ENCODE measurements at regions not wholly inside any gene's neighbourhood (a gene's known extent, or its start where the extent isn't known, plus 50 kb on each side); places are given as distances from the start of the nearest gene placed in this dataset.

DNA sequence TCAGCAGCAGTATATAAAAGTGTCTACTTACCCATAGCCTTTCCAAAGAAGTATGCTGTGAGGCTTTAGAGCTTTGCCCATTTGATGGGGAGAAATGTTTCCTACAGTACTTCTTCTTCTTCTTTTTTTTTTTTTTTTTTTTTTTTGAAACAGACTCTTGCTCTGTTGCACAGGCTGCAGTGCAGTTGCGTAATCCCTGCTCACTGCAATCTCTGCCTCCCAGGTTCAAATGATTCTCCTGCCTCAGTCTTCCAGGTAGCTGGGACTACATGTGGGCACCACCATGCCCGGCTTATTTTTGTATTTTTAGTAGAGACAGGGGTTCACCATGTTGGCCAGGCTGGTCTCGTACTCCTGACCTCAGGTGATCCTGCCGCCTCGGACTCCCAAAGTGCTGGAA lies 101.7 kb upstream of the TMEM26 start:
- no peaks in the 10 kb centered on the region for H3K9me2 ChIP-seq (replicated peaks; ENCODE audit: insufficient read depth, low read length)
- no peak overlapping the region for H3K27ac ChIP-seq (ENCODE audit: low read depth, low read length)
- no peaks in the 10 kb centered on the region for H3K36me3 ChIP-seq (ENCODE audit: low read length)
- no peaks in the 10 kb centered on the region for H3K79me2 ChIP-seq (ENCODE audit: insufficient read depth, low read length)
- H2AFZ ChIP-seq (ENCODE audit: low read depth, low read length, severe bottlenecking) = no peak overlapping the region
- no peaks in the 10 kb centered on the region for H4K20me1 ChIP-seq (ENCODE audit: low read depth, low read length)
- H3K4me3 ChIP-seq (ENCODE audit: insufficient read depth, low read length, poor library complexity, severe bottlenecking) = no peak overlapping the region
- no peak overlapping the region for H3K9ac ChIP-seq (ENCODE audit: low read length)
- no peaks in the 10 kb centered on the region for H3F3A ChIP-seq (ENCODE audit: insufficient read depth)
- no peaks in the 10 kb centered on the region for H3K9me3 ChIP-seq (ENCODE audit: insufficient read depth, low read length)
- no peak for TF ChIP-seq CTCF (IDR thresholded peaks at IDR 0.05; ENCODE audit: insufficient read depth, low read length, poor library complexity, severe bottlenecking)
- no peak for TF ChIP-seq EZH2phosphoT487 (conservative IDR thresholded peaks at IDR 0.05; ENCODE audit: low read length)
- no peak overlapping the region for H3K4me2 ChIP-seq (ENCODE audit: low read depth, low read length, poor library complexity, severe bottlenecking)
- no peaks in the 10 kb centered on the region; the same call in 1 of the 2 replicates for H3K27me3 ChIP-seq (ENCODE audit: low read length)

GRCh38 chr10:61549861-61550260 lies 96.7 kb upstream of the TMEM26 start:
- no peak for TF ChIP-seq EZH2phosphoT487 (conservative IDR thresholded peaks at IDR 0.05; ENCODE audit: low read length)
- TF ChIP-seq CTCF (IDR thresholded peaks at IDR 0.05; ENCODE audit: insufficient read depth, low read length, poor library complexity, severe bottlenecking) = no peak
- no peaks in the 10 kb centered on the region for H3K9me3 ChIP-seq (ENCODE audit: insufficient read depth, low read length)

DNA sequence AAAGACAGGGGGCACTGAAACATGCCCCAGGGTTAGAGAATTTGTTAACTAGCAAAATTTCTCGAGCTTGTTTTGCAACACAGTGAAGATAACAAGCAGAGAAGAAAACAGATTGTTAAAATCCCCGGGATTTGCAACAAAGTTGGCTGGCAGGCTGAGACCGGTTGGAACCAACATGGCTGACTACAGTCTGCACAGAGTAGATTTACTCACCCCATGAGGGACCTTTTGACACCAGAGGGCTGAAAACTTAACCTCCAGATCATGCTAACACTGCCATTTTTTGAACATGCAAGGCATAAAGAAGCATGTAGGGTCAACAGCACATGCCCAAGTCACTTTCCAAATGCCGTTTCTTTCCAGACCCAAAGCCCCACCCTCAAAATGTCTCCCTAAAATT lies 95.2 kb upstream of the TMEM26 start:
- no peak overlapping the region for H3K4me3 ChIP-seq (ENCODE audit: insufficient read depth, low read length, poor library complexity, severe bottlenecking)
- no peaks in the 10 kb centered on the region for H3F3A ChIP-seq (ENCODE audit: insufficient read depth)
- H4K20me1 ChIP-seq (ENCODE audit: low read depth, low read length) = no peaks in the 10 kb centered on the region
- no peaks in the 10 kb centered on the region for H3K36me3 ChIP-seq (ENCODE audit: low read length)
- no peak overlapping the region for H2AFZ ChIP-seq (ENCODE audit: low read depth, low read length, severe bottlenecking)
- H3K4me2 ChIP-seq (ENCODE audit: low read depth, low read length, poor library complexity, severe bottlenecking) = no peak overlapping the region
- no peaks in the 10 kb centered on the region for H3K79me2 ChIP-seq (ENCODE audit: insufficient read depth, low read length)
- H3K27ac ChIP-seq (ENCODE audit: low read depth, low read length) = no peak overlapping the region
- no peaks in the 10 kb centered on the region for H3K9me3 ChIP-seq (ENCODE audit: insufficient read depth, low read length)
- no peak overlapping the region for H3K9ac ChIP-seq (ENCODE audit: low read length)
- H3K9me2 ChIP-seq (replicated peaks; ENCODE audit: insufficient read depth, low read length) = no peaks in the 10 kb centered on the region
- H3K27me3 ChIP-seq (ENCODE audit: low read length) = no peaks in the 10 kb centered on the region
- TF ChIP-seq EZH2phosphoT487 (conservative IDR thresholded peaks at IDR 0.05; ENCODE audit: low read length) (no peak), CTCF (IDR thresholded peaks at IDR 0.05; ENCODE audit: insufficient read depth, low read length, poor library complexity, severe bottlenecking) (no peak)

More at GRCh38 chr10:61549861-61550260, 96.7 kb upstream of the TMEM26 start:
- Histone ChIP-seq H3F3A (ENCODE audit: insufficient read depth) (no peaks in the 10 kb centered on the region), H3K27me3 (ENCODE audit: low read length) (no peaks in the 10 kb centered on the region), H2AFZ (ENCODE audit: low read depth, low read length, severe bottlenecking) (no peak overlapping the region), H3K36me3 (ENCODE audit: low read length) (no peaks in the 10 kb centered on the region), H3K4me2 (ENCODE audit: low read depth, low read length, poor library complexity, severe bottlenecking) (no peak overlapping the region), H3K9ac (ENCODE audit: low read length) (no peak overlapping the region), H3K9me2 (replicated peaks; ENCODE audit: insufficient read depth, low read length) (no peaks in the 10 kb centered on the region), H3K4me3 (ENCODE audit: insufficient read depth, low read length, poor library complexity, severe bottlenecking) (no peak overlapping the region), H3K79me2 (ENCODE audit: insufficient read depth, low read length) (no peaks in the 10 kb centered on the region), H3K27ac (ENCODE audit: low read depth, low read length) (no peak overlapping the region), H4K20me1 (ENCODE audit: low read depth, low read length) (no peaks in the 10 kb centered on the region)

Measured in SU-DHL-6 (cell line).